HL-60 (cell line): ENCODE measurements at regions not wholly inside any gene's neighbourhood (a gene's known extent, or its start where the extent isn't known, plus 50 kb on each side); places are given as distances from the start of the nearest gene placed in this dataset.

Experiments used
- DNase-seq, 2 experiments: peaks; one replicate each; pipeline ENCODE4 v3.0.0-alpha.2; 2010 to 2020; ENCODE audit warnings: low read depth in 1 of 2, low spot score in 1 of 2
- H3K27ac ChIP-seq: fragments of 250-450 bp; sonication (Bioruptor Pico); replicated peaks from 2 replicates; pipeline ENCODE4 v1.5.1; 2020; ENCODE audit warnings: mild to moderate bottlenecking, moderate library complexity
- H3K27me3 ChIP-seq: fragments of 250-450 bp; sonication (Bioruptor Pico); 2 replicates; pipeline ENCODE4 v1.5.1; 2021; ENCODE audit warnings: mild to moderate bottlenecking, moderate library complexity; ENCODE audit not compliant: insufficient read depth, poor library complexity, severe bottlenecking
- H3K4me3 ChIP-seq: replicated peaks from 2 replicates; pipeline ENCODE4 v1.5.1; 2011; ENCODE audit warnings: mild to moderate bottlenecking, control low read depth, low read length; ENCODE audit not compliant: insufficient read depth
- GABPA ChIP-seq: IDR thresholded peaks from 2 replicates; pipeline ENCODE4 v1.6.1; 2012; ENCODE audit warnings: low read depth
- POLR2AphosphoS5 ChIP-seq: IDR thresholded peaks from 2 replicates; pipeline ENCODE4 v1.6.1; 2012; ENCODE audit warnings: low read depth
- REST ChIP-seq: IDR thresholded peaks from 2 replicates; pipeline ENCODE4 v1.6.1; 2012; ENCODE audit warnings: low read depth; ENCODE audit not compliant: insufficient replicate concordance
- SPI1 ChIP-seq: IDR thresholded peaks from 2 replicates; pipeline ENCODE4 v1.6.1; 2012; ENCODE audit warnings: low read depth, mild to moderate bottlenecking, borderline replicate concordance
- TF ChIP-seq, protein P1 (sequence below): IDR thresholded peaks from one replicate; pipeline ENCODE4 v1.5.1; 2011; ENCODE audit warnings: low read length, control low read depth, inconsistent platforms; ENCODE audit not compliant: insufficient read depth

DNA sequence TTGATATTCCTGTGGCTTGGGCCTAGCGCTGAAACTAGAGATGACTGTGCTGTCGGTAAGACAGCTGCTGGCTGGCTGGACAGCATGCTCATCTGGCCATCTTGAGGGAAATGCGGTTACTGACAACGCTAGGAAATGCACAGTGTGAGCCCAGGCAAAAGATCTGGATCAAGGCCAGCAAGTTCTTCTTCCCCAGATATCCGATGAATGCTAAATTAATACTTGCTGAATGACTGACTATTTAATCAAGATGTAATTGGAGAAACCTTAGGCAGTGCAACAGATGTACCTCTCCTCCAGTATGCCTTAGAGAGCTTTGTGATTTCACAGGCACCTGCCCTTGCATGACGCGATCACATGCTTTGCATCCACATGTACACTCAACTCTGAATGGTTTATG lies 659.1 kb downstream of the EFNA5 start:
- Histone ChIP-seq H3K27ac (no peak overlapping the region), H3K27me3 (no peaks in the 10 kb centered on the region), H3K4me3 (no peak overlapping the region)
- DNase-seq = no peak
- no peak for TF ChIP-seq REST
- TF ChIP-seq, protein P1, sequence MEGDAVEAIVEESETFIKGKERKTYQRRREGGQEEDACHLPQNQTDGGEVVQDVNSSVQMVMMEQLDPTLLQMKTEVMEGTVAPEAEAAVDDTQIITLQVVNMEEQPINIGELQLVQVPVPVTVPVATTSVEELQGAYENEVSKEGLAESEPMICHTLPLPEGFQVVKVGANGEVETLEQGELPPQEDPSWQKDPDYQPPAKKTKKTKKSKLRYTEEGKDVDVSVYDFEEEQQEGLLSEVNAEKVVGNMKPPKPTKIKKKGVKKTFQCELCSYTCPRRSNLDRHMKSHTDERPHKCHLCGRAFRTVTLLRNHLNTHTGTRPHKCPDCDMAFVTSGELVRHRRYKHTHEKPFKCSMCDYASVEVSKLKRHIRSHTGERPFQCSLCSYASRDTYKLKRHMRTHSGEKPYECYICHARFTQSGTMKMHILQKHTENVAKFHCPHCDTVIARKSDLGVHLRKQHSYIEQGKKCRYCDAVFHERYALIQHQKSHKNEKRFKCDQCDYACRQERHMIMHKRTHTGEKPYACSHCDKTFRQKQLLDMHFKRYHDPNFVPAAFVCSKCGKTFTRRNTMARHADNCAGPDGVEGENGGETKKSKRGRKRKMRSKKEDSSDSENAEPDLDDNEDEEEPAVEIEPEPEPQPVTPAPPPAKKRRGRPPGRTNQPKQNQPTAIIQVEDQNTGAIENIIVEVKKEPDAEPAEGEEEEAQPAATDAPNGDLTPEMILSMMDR = no peak
- TF ChIP-seq POLR2AphosphoS5 = no peak
- TF ChIP-seq SPI1 = no peak
- no peak for TF ChIP-seq GABPA

DNA sequence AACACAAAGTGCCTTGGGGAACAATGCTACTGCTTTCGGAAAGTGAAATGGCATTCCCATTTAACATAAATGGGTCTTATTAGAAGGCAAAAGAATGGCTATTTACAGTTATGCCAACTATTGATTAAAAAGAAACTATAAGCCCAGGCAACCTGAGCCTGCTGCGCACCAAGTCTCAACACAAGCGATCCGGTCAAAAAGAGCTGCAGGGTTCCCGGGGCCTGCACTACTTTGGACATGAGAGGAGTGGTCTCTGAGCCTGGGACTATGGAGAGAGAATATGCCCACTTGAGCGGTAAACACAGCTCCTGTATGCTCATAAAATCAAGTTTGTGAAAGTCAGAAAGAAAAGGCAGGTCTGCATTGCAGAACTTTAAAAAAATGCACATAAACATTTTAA lies 660.7 kb downstream of the EFNA5 start:
- H3K4me3 ChIP-seq = no peak overlapping the region
- TF ChIP-seq POLR2AphosphoS5 = no peak
- TF ChIP-seq REST = no peak
- no peak for TF ChIP-seq GABPA
- no peak for TF ChIP-seq SPI1
- TF ChIP-seq, protein P1 = no peak
- no peak overlapping the region for H3K27ac ChIP-seq
- H3K27me3 ChIP-seq = no peaks in the 10 kb centered on the region
- DNase-seq = no peak

GRCh38 chr5:107005653-107006052 lies 665.1 kb downstream of the EFNA5 start:
- no peak for DNase-seq
- Histone ChIP-seq H3K27me3 (no peaks in the 10 kb centered on the region), H3K27ac (no peak overlapping the region), H3K4me3 (no peak overlapping the region)
- no peak for TF ChIP-seq GABPA
- no peak for TF ChIP-seq SPI1
- TF ChIP-seq, protein P1 = no peak
- TF ChIP-seq REST = no peak
- no peak for TF ChIP-seq POLR2AphosphoS5
